ENCODE measurements at regions not wholly inside any gene's neighbourhood (a gene's known extent, or its start where the extent isn't known, plus 50 kb on each side); places are given as distances from the start of the nearest gene placed in this dataset.

DNA sequence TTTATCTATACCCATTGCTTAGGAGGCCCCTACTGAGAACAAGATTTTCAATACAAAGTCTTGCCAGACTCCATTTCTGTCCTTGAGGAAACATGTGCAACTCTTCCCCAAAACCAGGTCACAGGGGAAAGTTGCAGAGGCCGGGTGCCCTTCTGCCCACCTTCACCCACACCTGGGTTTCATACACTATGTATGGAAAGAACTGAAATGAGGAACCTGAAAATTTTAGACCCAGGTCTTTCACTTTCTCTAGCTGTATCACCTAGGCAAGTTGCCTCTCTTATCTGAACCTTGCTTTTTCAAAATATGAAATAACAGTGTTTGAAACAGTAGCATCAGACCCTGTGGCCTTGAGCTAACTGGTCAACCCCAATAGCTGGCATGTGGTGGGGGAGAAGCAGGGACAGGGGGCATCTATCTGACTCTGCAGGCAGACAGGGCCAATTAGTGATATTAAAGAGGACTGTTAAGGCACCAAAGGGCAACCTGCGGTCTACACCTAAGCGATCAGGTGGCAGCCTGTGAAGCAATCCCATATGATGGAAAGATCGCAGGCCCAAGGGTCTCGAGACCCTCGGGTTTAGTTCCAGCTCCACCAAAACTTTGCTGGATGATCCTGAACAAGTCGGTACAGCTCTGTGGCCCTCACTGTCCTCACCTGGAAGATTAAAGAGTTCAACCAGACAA lies 346.5 kb downstream of the BCL11B start:
- H3K27ac ChIP-seq = no peak overlapping the region
- intact Hi-C loops (cut with DNase I; ENCODE audit: low total_unique reads) = no loop called here
- peaks cover 0 to 5% of the 10 kb centered on the region in 2 donors for H3K9me3 ChIP-seq
- no peaks in the 10 kb centered on the region for H3K36me3 ChIP-seq
- no peak overlapping the region for H3K4me3 ChIP-seq
- H3K4me1 ChIP-seq = no peaks in the 10 kb centered on the region
- TF ChIP-seq, protein P1, sequence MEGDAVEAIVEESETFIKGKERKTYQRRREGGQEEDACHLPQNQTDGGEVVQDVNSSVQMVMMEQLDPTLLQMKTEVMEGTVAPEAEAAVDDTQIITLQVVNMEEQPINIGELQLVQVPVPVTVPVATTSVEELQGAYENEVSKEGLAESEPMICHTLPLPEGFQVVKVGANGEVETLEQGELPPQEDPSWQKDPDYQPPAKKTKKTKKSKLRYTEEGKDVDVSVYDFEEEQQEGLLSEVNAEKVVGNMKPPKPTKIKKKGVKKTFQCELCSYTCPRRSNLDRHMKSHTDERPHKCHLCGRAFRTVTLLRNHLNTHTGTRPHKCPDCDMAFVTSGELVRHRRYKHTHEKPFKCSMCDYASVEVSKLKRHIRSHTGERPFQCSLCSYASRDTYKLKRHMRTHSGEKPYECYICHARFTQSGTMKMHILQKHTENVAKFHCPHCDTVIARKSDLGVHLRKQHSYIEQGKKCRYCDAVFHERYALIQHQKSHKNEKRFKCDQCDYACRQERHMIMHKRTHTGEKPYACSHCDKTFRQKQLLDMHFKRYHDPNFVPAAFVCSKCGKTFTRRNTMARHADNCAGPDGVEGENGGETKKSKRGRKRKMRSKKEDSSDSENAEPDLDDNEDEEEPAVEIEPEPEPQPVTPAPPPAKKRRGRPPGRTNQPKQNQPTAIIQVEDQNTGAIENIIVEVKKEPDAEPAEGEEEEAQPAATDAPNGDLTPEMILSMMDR (IDR thresholded peaks at IDR 0.05) = no peak
- TF ChIP-seq POLR2A (IDR thresholded peaks at IDR 0.05) = no peak
- DNase-seq (ENCODE audit: low spot score in 2 of 2) = no peak
- no peaks in the 10 kb centered on the region for H3K27me3 ChIP-seq

DNA sequence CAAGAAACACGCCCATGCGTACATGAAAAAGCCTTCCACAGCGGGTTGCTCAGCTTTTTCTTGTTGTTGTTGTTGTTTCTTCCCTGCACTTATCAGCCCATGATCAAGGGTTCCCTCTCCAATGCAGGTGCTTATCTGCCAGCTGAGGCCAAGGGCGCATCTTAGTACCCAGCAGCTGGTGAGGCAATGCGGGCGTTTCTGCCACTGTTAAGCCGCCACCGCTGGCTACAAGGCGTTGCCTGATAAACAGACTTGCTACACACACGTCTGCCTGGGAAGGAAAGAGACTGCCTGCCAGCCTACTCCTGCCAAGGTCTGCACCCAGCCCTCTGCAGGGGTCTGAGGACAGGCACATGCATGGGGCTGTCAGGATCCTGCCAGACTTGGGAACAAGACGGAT lies 345.9 kb downstream of the BCL11B start:
- Histone ChIP-seq H3K27me3 (no peaks in the 10 kb centered on the region), H3K9me3 (peaks cover 0 to 5% of the 10 kb centered on the region in 2 donors), H3K36me3 (no peaks in the 10 kb centered on the region), H3K4me1 (no peaks in the 10 kb centered on the region), H3K27ac (no peak overlapping the region), H3K4me3 (no peak overlapping the region)
- TF ChIP-seq POLR2AphosphoS5 (IDR thresholded peaks at IDR 0.05) (no peak), POLR2A (IDR thresholded peaks at IDR 0.05) (no peak)
- TF ChIP-seq, protein P1 (IDR thresholded peaks at IDR 0.05) = no peak
- DNase-seq (ENCODE audit: low spot score in 2 of 2) = no peak
- intact Hi-C loops (cut with DNase I; ENCODE audit: low total_unique reads) = no loop called here

DNA sequence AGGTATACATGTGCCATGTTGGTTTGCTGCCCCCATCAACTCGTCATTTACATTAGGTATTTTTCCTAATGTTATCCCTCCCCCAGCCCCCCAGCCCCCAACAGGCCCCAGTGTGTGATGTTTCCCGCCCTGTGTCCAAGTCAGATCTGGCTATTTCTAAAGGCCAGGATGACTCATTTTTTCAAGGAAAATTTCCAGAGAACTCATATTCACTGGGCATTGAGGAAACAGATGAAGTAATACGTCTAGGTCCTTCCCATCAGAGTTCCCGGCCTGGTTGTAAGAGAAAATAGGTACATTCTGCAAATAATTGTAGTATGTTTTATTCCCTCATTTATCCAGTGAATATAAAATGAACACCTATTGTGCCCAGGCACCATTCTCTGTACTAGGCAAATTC lies 345.2 kb downstream of the BCL11B start:
- Histone ChIP-seq H3K4me3 (no peak overlapping the region), H3K27ac (no peak overlapping the region), H3K36me3 (no peaks in the 10 kb centered on the region), H3K9me3 (peaks cover 0 to 5% of the 10 kb centered on the region in 2 donors), H3K4me1 (no peaks in the 10 kb centered on the region), H3K27me3 (no peaks in the 10 kb centered on the region)
- TF ChIP-seq, protein P1 (IDR thresholded peaks at IDR 0.05) = no peak
- no peak for TF ChIP-seq POLR2A (IDR thresholded peaks at IDR 0.05)
- no peak for TF ChIP-seq POLR2AphosphoS5 (IDR thresholded peaks at IDR 0.05)
- DNase-seq (ENCODE audit: low spot score in 2 of 2) = no peak
- intact Hi-C loops (cut with DNase I; ENCODE audit: low total_unique reads) = no loop called here

DNA sequence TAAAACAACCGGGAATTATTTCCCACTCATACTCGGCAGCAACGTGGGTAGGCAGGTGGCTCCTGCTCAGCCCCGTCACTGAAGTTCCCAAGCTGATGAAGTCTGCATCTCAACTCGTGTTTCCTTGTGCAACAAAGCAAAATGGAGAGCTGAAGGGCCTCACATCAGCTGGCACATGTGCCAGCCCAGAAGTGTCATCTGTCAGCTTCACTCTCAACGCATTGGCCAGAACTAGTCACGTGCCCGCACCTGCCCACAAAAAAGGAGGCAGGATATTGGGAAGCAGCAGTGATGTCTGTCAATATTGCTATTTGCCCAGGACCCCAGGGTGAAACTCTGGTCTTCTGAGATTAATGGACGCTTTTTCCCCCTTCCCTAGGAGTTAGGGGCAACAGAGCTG lies 344.0 kb downstream of the BCL11B start:
- H3K4me1 ChIP-seq = no peaks in the 10 kb centered on the region
- DNase-seq (ENCODE audit: low spot score in 2 of 2) = no peak
- no peaks in the 10 kb centered on the region for H3K27me3 ChIP-seq
- TF ChIP-seq POLR2A (IDR thresholded peaks at IDR 0.05) = no peak
- no peak for TF ChIP-seq POLR2AphosphoS5 (IDR thresholded peaks at IDR 0.05)
- TF ChIP-seq, protein P1 (IDR thresholded peaks at IDR 0.05) = no peak
- no peaks in the 10 kb centered on the region for H3K9me3 ChIP-seq
- no peaks in the 10 kb centered on the region for H3K36me3 ChIP-seq
- intact Hi-C loops (cut with DNase I; ENCODE audit: low total_unique reads) = no loop called here
- H3K4me3 ChIP-seq = no peak overlapping the region
- no peak overlapping the region for H3K27ac ChIP-seq

DNA sequence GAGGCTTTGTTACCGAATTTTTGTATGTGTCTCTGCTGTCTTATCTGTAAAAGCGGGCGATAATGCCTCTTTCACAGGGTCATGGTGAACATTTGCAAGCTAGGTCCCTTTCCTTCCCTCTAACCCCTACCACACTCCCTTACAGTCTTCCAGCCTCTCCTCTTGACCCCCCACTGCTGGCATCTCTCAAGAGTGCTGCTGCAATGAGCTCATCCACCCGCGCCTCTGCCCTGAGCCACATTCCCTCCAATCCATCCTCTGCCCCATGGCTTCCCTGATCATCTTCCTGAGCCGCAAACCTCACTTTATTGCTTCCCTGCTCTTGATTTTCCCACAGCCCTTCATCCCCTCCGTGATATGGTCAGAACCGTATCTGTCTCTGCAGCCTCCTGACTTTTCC lies 343.6 kb downstream of the BCL11B start:
- TF ChIP-seq POLR2A (IDR thresholded peaks at IDR 0.05) (no peak), POLR2AphosphoS5 (IDR thresholded peaks at IDR 0.05) (no peak)
- intact Hi-C loops (cut with DNase I; ENCODE audit: low total_unique reads) = no loop called here
- H3K36me3 ChIP-seq = no peaks in the 10 kb centered on the region
- H3K27ac ChIP-seq = no peak overlapping the region
- no peaks in the 10 kb centered on the region for H3K27me3 ChIP-seq
- H3K4me1 ChIP-seq = no peaks in the 10 kb centered on the region
- DNase-seq (ENCODE audit: low spot score in 2 of 2) = no peak
- H3K4me3 ChIP-seq = no peak overlapping the region
- H3K9me3 ChIP-seq = no peaks in the 10 kb centered on the region

Measured in breast epithelium (tissue), 4 donors.